ENCODE measurements at regions not wholly inside any gene's neighbourhood (a gene's known extent, or its start where the extent isn't known, plus 50 kb on each side); places are given as distances from the start of the nearest gene placed in this dataset.
"Not testable (repeated sequence)": the region's sequence is repeated elsewhere in the genome, so short reads cannot be mapped to it uniquely, and the experiment has no call there.

- intact Hi-C loops (cut with micrococcal nuclease), result no loop called here
These were observed 86.3 kb upstream of the PHLPP1 start for GRCh38 chr18:62629031-62629430.

- intact Hi-C loops (cut with micrococcal nuclease), result no loop called here
These were observed 84.2 kb upstream of the PHLPP1 start for GRCh38 chr18:62631173-62631572.

DNA sequence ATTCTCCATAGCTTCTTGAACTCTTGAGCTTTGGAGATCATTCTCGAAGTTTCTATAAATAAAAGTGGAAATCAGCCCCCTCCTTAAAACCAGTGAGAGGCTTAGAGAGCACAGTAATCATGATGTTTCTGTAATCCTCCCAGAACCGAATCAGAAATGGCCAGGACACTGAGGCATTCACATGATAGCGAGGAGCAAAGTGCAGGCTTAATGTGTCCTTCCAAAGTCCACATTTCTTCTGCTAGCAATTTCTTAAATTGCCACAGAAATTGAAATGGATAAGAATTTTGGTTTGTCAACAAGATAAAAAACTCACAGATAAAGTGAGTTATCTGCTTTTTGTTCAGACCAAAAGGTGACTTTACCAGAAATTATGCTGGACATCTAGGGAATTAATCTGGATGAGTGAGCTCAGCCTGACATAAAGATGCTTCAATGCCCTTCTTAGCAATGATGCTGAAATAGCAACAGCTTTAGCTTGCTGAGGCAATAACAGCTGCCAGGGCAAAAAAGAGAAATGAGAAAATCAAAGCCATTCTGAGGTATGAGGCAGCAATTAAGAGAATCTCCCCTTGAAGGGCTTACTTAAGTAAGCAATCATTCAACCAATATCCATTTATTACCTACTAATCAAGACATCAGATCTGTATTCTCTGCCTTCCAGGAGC lies 82.4 kb upstream of the PHLPP1 start:
- intact Hi-C loops (cut with micrococcal nuclease), result no loop called here

GRCh38 chr18:62634458-62634857 lies 80.9 kb upstream of the PHLPP1 start:
- intact Hi-C loops (cut with micrococcal nuclease), result no loop called here

- intact Hi-C loops (cut with micrococcal nuclease), result no loop called here
These were observed 80.2 kb upstream of the PHLPP1 start for GRCh38 chr18:62634979-62635630.

GRCh38 chr18:62637403-62637802 lies 77.9 kb upstream of the PHLPP1 start:
- intact Hi-C loops (cut with micrococcal nuclease), result no loop called here

GRCh38 chr18:62637807-62638687 lies 77.3 kb upstream of the PHLPP1 start:
- intact Hi-C loops (cut with micrococcal nuclease), result loop anchor here (1.0 kb wide), 1 partner anchor 344 kb away; no protein-coding TSS in a partner anchor

GRCh38 chr18:62643181-62643580 lies 72.2 kb upstream of the PHLPP1 start:
- intact Hi-C loops (cut with micrococcal nuclease), result no loop called here

DNA sequence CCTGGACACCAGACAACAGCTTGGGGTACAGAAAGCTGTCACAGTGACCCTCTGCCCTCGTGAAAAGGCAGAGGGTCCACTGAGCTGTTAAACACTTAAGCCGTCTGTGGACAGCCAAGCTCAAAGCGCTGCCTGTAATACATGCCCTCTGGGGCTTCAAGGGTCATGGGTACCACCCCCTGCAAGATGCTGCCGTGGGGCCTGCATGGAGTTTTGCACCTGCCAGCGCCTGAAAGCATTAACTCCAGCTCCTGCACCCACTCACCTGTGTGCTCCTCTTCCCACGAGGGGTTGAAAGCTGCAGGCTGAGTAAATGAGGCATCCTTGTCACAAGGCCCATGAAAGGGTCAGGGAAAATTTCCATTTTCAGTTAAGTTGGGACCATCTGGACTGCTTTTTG lies 70.6 kb upstream of the PHLPP1 start:
- intact Hi-C loops (cut with micrococcal nuclease), result no loop called here

DNA sequence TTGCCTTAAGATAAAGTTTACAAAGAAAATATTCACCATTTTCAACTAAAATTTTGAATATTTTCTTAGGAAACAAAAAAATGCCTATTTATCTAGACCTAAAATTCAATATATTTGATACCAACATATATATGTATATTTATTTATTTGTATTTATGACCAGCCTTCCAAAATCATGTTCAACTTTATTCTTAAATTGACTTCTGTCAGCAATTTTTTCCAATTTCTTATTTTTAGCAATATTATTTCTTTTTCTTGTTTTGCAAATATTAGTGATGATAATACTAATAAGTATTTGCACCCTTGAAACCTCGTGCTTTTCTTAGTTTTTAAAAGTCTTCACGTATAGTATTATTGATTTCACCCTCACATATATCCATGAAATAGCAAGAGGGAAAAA lies 68.2 kb upstream of the PHLPP1 start:
- intact Hi-C loops (cut with micrococcal nuclease), result no loop called here

- intact Hi-C loops (cut with micrococcal nuclease), result no loop called here
These were observed 67.2 kb upstream of the PHLPP1 start for GRCh38 chr18:62648045-62648678.

DNA sequence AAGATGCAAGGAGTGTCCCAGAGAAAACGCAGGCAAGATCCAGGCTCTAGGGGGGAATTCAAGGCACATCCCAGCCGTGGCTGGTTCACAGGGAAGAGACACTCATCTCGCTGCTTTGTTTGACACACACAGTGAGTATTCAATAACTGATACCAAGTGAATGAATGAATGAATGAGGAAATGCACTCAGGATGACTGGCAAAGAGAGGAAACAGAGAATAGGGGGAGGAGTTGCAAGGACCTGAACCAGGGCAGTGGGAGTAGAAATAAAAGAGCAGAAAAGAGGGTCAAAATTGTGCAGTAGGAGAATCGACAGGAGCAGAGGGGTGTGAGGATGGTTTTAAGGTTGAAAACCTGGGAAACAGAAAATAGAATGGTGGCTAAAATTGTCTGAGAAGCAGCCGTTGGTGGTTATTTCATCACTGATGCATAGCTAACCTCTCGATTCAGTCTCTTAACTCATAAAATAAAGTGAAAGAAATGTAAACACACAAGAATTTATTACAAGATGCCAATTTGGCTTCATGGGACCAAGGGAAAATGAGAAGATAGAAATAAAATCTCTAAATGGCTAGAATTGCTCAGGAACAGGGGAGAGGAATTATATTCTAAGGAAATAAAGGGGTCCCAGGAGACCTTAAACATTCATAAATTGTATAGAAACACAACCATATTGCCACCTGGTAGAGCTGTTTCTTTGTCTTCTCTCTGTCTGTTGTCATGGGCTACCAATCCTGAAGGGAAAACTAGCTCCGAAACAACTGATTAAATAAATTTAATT lies 63.9 kb upstream of the PHLPP1 start:
- intact Hi-C loops (cut with micrococcal nuclease), result no loop called here

GRCh38 chr18:62652057-62652629 lies 63.2 kb upstream of the PHLPP1 start:
- intact Hi-C loops (cut with micrococcal nuclease), result not testable (repeated sequence)

GRCh38 chr18:62655520-62656219 lies 59.7 kb upstream of the PHLPP1 start:
- intact Hi-C loops (cut with micrococcal nuclease), result no loop called here

DNA sequence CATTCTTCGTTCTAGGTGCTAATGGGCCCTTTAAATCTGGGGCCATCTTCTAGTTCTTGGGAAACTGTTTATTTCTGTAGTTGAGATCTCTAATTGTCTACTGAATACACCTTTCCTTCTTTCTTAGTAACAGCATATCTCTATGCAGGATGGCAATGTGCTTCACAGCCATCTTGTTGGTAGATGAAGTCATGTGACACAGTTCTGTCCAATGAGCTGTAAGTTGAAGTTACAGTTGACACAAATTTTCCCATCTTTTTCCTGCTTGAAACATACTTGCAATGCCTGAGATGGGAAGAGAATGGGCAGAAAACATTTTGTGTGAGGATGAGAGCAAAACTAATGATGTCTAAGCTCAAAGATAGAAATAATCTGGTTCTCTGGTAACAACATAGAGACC lies 57.3 kb upstream of the PHLPP1 start:
- intact Hi-C loops (cut with micrococcal nuclease), result no loop called here

GRCh38 chr18:62659698-62660097 lies 55.6 kb upstream of the PHLPP1 start:
- intact Hi-C loops (cut with micrococcal nuclease), result no loop called here

GRCh38 chr18:62660691-62661090 lies 54.6 kb upstream of the PHLPP1 start:
- intact Hi-C loops (cut with micrococcal nuclease), result no loop called here

GRCh38 chr18:62663731-62664336 lies 51.5 kb upstream of the PHLPP1 start:
- intact Hi-C loops (cut with micrococcal nuclease), result no loop called here

- intact Hi-C loops (cut with micrococcal nuclease), result no loop called here
These were observed 50.9 kb upstream of the PHLPP1 start for GRCh38 chr18:62664414-62664813.

DNA sequence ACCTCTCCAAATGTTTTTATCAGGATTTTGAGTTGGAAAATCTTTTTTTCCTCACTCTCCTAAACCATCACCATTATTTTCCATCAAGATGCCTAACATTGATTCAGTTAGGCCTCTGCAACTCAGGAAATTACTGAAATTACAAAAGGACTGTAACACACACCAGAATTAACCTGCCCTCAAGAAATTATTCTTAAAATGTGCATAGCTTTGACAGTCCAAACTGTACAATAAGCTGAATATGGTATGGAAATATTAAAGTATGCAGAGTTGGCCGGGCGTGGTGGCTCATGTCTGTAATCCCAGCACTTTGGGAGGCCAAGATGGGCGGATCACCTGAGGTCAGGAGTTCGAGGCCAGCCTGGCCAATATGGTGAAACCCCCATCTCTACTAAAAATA lies 50.2 kb upstream of the PHLPP1 start:
- intact Hi-C loops (cut with micrococcal nuclease), result no loop called here

Data from T-helper 2 cell treated with Interferon-gamma antibody and Interleukin-4, amounts not matched to agents 100 ng/mL and 5 ng/mL, for 36 hours (primary cell).